ENCODE measurements at regions not wholly inside any gene's neighbourhood (a gene's known extent, or its start where the extent isn't known, plus 50 kb on each side); places are given as distances from the start of the nearest gene placed in this dataset.
A peak's percentile ranks its signal among the peaks of the same experiment; 100 is the strongest.

DNA sequence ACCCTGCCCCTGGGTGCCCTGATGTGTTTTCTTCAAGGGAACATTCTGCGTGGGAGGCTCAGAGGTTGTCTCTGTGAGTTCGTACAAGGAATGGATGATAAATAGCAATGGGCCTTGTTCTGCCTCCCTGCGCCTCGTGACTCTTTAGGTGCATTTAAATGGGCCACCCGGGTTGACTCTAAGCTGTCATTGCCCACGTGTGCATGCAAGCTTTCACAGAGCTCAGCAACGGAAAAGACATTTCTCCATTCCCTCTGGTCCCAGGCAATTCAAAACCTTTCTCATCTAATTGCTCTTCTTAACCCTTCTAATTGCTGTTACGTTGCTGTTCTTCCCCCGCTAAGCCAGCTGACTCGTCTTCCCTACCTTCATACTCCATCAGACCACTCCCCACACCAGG, 71.5 kb upstream of the SDK2 start:
- Mint-ChIP-seq H3K4me1 (peaks cover 38% of the 10 kb centered on the region), H3K27ac (no peak overlapping the region), H3K4me3 (no peak overlapping the region), H3K27me3 (peaks cover 31% of the 10 kb centered on the region), H3K36me3 (no peaks in the 10 kb centered on the region), H3K9me3 (no peaks in the 10 kb centered on the region)
- ATAC-seq = no peak

DNA sequence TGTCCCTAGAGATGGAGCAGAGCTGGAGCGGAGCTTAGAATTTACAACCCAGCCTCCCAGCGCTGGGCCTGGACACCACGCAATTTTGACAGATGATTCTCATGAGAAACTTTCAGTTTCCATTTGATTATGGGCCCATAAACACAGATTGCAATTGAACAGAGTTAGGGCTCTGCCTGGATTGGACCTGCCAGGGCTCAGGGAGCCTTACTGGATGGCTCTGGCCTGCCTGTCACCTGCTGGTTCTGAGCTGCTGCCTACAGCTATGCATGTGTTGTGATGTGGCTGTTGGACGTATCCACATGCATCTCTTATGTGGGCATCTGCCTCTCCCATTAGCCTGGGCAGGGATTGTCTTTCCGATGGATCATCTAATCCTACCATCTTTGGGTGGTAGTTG, 73.4 kb upstream of the SDK2 start:
- no peak overlapping the region for H3K4me3 Mint-ChIP-seq
- ATAC-seq = no peak
- peaks cover 31% of the 10 kb centered on the region for H3K27me3 Mint-ChIP-seq

DNA sequence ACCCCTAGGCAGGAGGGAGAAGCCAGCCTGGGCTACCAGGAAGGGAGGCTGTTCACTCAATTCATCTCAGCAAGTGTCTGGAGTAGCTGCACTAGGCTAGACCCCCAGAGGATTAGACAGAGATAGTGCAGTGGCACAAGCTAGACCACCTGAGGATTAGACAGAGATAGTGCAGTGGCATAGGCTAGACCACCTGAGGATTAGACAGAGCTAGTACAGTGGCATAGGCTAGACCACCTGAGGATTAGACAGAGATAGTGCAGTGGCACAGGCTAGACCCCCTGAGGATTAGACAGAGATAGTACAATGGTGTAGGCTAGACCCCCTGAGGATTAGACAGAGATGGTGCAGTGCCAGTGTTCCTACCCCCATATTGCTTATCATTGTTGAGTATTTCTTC, 74.1 kb upstream of the SDK2 start:
- Mint-ChIP-seq H3K27ac (no peak overlapping the region), H3K9me3 (no peaks in the 10 kb centered on the region), H3K4me3 (no peak overlapping the region), H3K27me3 (peaks cover 31% of the 10 kb centered on the region), H3K4me1 (peaks cover 40% of the 10 kb centered on the region), H3K36me3 (no peaks in the 10 kb centered on the region)
- ATAC-seq = no peak

More for the DNA sequence above, 73.4 kb upstream of the SDK2 start:
- Mint-ChIP-seq H3K9me3 (no peaks in the 10 kb centered on the region), H3K36me3 (no peaks in the 10 kb centered on the region), H3K27ac (no peak overlapping the region), H3K4me1 (peaks cover 33% of the 10 kb centered on the region)

DNA sequence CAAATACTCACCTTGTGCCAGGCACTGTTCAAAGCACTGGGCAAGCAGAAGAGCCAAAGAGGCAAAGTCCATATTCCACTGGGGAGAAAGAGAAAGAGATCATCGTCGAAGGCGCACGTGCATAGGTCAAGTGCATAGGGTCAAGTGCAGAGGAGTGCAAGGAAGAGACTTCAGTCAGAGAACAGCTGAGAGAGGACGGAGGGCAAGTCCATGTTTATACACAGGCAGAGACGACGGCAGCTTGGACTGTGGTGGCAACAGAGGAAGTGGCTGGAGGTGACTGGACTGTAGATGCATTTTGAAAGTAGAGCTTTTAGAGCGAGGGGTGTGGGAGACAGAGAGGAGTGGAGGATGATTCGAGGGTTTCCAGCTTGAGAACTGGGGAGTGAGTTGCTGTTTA, 74.7 kb upstream of the SDK2 start:
- no peak for ATAC-seq
- H3K9me3 Mint-ChIP-seq = no peaks in the 10 kb centered on the region
- peaks cover 42% of the 10 kb centered on the region for H3K4me1 Mint-ChIP-seq
- peaks cover 31% of the 10 kb centered on the region for H3K27me3 Mint-ChIP-seq
- H3K27ac Mint-ChIP-seq = no peak overlapping the region
- no peak overlapping the region for H3K4me3 Mint-ChIP-seq
- no peaks in the 10 kb centered on the region for H3K36me3 Mint-ChIP-seq

DNA sequence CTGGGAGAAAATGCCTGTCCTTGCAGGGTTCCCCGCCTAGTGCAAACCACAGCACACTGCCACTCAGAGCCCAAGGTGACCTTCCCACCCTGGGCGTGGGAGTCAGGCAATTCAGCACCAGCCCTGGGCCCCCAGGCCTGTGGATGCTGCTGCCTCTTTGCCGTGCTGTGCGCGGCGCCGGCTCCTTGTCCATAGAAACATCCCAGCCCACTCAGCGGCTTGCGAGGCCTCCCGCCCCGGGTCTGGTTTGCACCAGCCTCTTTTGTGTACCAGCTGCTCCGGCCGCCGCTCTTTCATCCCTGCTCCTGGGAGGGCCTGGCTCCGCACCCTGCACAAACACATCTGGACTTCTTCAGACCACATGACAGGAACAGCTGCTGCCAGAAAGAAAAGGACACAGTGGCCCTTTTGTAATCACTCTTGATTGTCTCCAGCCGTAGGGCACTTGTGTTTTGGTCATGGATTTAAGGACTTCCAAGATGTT, 75.4 kb upstream of the SDK2 start:
- Mint-ChIP-seq H3K9me3 (no peaks in the 10 kb centered on the region), H3K27ac (no peak overlapping the region)

DNA sequence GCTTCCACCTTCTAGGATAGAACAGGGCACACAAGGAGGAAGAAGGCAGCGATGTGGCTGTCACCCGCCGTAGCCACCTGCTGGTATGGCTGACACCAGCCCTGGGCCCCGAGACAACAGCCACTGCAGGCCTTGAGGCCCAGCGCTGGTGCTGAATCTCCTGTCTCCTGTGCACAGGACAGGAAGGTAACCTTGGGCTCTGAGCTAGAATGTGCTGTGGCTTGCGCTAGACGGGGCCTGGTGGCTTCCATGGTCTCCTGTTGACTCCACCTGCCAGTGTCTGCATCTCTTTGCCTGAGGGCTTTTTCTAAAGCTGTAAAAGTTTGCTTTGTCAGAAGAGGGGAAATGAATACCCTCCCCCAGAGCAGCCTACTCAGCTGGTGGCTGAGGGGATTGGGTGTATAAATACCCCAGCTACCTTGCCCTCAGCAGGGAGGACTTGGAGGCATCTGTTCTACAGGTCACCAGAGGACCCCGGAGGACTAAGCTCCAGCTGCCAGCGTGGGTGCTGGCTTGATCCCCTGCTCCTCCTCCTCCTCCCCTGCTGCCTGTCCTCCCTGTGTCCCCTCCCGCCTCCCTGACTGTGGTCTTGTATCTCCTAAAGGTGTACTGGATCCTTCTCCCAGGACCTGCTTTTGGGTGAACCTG, 76.1 kb upstream of the SDK2 start:
- Mint-ChIP-seq H3K4me1 (peaks cover 42% of the 10 kb centered on the region), H3K27ac (no peak overlapping the region), H3K9me3 (no peaks in the 10 kb centered on the region), H3K27me3 (peaks cover 31% of the 10 kb centered on the region), H3K36me3 (no peaks in the 10 kb centered on the region), H3K4me3 (no peak overlapping the region)
- peak; percentile 53 for ATAC-seq

More for the DNA sequence above, 75.4 kb upstream of the SDK2 start:
- Mint-ChIP-seq H3K36me3 (no peaks in the 10 kb centered on the region), H3K4me1 (peaks cover 42% of the 10 kb centered on the region), H3K4me3 (no peak overlapping the region), H3K27me3 (peaks cover 31% of the 10 kb centered on the region)
- no peak for ATAC-seq

DNA sequence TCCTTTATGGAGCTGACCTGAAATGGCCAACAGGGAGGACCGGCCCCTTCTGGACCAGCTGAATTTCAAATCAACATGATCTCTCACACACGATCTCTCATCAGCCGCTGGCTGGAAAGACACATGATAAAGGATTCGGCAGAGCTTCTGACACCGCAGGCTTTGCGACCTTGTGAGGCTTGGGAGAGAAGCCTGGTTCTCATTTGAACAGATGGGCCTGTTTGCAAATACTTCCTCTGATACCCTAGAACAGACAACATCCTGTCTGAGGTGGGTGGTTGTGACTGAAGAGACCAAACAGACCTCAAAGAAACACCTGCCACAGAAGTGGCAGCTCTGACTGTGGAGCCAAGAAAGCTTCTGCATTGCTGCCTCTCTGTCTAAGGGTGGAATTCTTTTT, 77.9 kb upstream of the SDK2 start:
- peak; percentile 83 for ATAC-seq
- Mint-ChIP-seq H3K9me3 (no peaks in the 10 kb centered on the region), H3K27ac (peak overlapping the region; percentile 69), H3K27me3 (peaks cover 16% of the 10 kb centered on the region), H3K4me3 (no peak overlapping the region), H3K36me3 (no peaks in the 10 kb centered on the region), H3K4me1 (peaks cover 34% of the 10 kb centered on the region)

DNA sequence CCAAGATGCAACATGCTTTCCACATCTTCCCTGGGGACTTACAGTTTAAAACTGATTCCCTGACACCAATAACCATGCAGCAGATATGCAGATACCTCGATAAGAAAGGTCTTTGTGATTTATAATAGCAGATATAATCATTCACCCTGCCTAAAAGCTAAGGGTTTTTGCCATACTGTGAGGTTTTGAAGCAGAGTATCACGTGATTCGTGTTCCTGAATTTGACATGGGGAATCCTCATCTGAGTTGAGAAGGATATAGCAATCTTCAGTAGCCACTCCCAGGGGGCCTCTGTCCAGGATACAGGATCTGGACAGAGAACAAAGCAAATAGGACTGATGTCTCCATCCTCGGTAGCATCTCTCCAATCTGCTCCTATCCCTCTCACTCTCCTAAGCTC, 79.1 kb upstream of the SDK2 start:
- H3K4me3 Mint-ChIP-seq = no peak overlapping the region

DNA sequence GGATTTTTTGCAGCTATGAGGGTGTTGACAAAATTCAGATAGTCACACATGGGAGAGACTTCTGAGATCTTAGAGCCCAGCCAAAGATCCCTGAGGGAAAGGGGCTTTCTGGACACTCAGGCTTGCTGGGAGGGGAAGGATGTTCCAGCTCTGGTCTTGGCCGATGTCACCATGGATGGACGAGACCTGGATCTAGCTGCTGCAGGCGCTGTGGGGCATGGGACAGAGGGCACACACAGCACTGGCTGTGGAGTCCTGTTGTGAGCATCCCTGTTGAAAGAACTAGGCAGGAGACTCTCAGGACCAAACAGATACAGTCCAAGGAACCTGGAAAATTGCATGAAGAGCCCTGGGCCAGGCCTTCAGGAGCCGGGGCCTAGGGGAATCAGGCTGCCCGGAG, 80.1 kb upstream of the SDK2 start:
- Mint-ChIP-seq H3K4me3 (no peak overlapping the region), H3K27me3 (no peaks in the 10 kb centered on the region), H3K27ac (no peak overlapping the region), H3K36me3 (no peaks in the 10 kb centered on the region), H3K4me1 (peaks cover 27% of the 10 kb centered on the region), H3K9me3 (no peaks in the 10 kb centered on the region)
- no peak for ATAC-seq

More for the DNA sequence above, 79.1 kb upstream of the SDK2 start:
- Mint-ChIP-seq H3K9me3 (no peaks in the 10 kb centered on the region), H3K27ac (no peak overlapping the region), H3K36me3 (no peaks in the 10 kb centered on the region), H3K4me1 (peaks cover 34% of the 10 kb centered on the region), H3K27me3 (peaks cover 10% of the 10 kb centered on the region)
- ATAC-seq = no peak

DNA sequence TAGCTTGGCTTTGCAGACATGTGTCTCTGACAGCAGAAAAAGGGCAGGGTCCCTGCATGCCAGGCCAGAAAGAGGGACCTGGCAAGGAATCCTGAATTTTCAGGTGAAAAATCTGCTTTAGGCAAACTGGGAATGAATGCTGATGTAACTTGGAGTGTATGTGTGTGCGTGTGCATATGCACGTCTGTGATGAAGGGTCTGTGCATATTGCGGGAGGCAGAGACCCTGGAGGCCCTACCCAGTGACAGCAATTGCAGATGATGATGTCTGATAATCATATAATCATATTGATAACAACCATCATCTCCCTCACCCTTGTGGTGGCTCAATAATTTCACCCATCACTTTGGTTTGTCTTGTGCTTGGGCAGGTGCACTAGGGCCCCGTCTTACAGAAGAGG, 80.7 kb upstream of the SDK2 start:
- Mint-ChIP-seq H3K27me3 (no peaks in the 10 kb centered on the region), H3K4me1 (peaks cover 23% of the 10 kb centered on the region), H3K36me3 (no peaks in the 10 kb centered on the region), H3K4me3 (no peak overlapping the region), H3K27ac (no peak overlapping the region), H3K9me3 (no peaks in the 10 kb centered on the region)
- ATAC-seq = no peak

DNA sequence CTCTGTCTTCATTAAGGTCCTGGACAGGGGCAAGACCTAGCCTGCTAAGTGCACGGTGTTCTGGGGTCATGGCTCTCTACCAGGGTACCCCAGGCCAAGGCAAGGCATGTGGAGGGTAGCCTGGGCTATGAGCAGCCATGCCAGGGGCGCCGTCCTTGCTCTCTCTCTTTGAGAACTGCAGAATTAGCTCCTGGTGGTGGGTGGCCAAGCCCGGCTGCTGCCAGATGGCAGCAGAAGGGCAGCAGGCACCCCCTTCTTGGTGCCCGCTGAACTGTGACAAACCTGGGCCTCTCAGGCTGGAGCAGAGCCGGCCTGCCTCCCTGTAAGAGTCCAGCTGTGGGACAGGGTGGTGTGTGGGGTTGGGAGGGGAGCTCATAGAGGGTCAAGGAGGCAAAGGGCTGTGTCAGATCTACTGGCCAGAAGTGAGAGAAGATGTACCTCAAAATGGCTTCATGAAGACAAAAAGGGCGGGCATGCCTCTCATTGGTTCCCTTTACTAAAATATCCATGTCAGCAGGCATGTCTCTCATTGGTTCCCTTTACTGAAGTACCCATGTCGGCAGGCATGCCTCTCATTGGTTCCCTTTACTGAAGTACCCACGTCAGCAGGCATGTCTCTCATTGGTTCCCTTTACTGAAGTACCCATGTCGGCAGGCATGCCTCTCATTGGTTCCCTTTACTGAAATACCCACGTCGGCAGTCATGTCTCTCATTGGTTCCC, 81.7 kb upstream of the SDK2 start:
- no peaks in the 10 kb centered on the region for H3K27me3 Mint-ChIP-seq
- no peak overlapping the region for H3K27ac Mint-ChIP-seq
- peaks cover 7% of the 10 kb centered on the region for H3K9me3 Mint-ChIP-seq
- H3K36me3 Mint-ChIP-seq = no peaks in the 10 kb centered on the region
- H3K4me3 Mint-ChIP-seq = no peak overlapping the region
- ATAC-seq = no peak
- peaks cover 19% of the 10 kb centered on the region for H3K4me1 Mint-ChIP-seq

DNA sequence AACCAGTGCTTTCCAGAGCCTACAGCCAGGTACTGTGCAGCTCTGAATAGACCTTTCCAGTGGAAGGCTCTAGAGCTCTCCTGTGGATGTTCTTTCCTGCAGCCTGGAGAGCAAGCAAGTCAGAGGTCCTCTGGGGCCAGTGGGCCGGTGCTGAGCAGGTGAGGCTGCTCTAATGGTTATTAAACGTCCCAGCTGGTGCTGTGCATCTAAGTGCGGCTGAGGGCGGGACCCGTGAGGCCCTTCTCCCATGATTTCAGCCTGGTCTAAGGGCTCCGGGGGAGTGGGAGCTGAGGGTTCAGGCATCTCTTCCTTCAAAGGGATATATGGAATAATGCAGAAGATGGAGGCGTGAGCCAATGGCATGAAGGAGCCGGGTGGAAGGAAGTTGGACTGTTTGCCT, 83.7 kb upstream of the SDK2 start:
- H3K4me1 Mint-ChIP-seq = peaks cover 6% of the 10 kb centered on the region
- ATAC-seq = no peak
- H3K27me3 Mint-ChIP-seq = peaks cover 5% of the 10 kb centered on the region
- H3K27ac Mint-ChIP-seq = no peak overlapping the region
- no peak overlapping the region for H3K4me3 Mint-ChIP-seq
- no peaks in the 10 kb centered on the region for H3K36me3 Mint-ChIP-seq
- H3K9me3 Mint-ChIP-seq = peaks cover 11% of the 10 kb centered on the region

DNA sequence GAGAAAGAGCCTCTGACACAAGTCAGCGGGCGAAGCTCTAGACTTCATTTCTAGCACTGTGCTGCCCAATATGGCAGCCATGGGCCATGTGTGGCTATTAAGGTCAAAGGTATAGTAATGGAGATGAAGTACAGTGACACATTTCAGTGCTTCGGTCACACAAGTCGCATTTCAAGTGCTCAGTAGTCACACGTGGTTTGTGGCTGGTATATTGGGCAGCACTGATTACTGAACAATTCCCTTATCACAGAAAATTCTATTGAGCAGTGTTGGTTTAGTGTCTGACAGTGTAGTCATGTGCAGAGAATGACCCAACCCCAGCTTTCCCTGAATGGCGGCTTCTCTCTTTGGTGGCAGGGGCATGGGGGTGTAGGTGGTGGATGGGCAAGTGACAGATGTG, 84.9 kb upstream of the SDK2 start:
- no peaks in the 10 kb centered on the region for H3K4me1 Mint-ChIP-seq
- H3K4me3 Mint-ChIP-seq = no peak overlapping the region
- no peak for ATAC-seq
- no peaks in the 10 kb centered on the region for H3K36me3 Mint-ChIP-seq
- H3K27ac Mint-ChIP-seq = no peak overlapping the region
- peaks cover 11% of the 10 kb centered on the region for H3K9me3 Mint-ChIP-seq
- H3K27me3 Mint-ChIP-seq = peaks cover 11% of the 10 kb centered on the region

DNA sequence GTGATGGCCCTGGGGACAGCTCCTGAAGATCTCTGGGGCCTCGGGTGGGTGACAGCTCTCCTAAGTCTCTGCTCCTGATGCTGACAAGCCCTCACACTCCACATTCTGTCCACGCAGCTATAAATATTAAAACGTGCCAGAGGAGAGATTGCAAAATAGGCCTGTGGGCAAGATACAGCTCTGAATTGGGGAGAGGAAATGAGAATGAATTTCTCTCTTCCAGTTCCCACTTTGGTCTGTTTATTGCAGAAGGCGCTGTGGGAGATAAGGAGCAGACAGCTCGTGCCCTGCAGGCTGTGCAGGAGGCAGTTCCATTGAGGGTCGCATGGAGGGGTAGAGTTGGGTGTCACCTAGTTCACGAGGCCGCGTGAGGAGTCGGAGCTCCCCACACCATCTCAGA, 87.5 kb upstream of the SDK2 start:
- Mint-ChIP-seq H3K27me3 (peaks cover 23% of the 10 kb centered on the region), H3K27ac (no peak overlapping the region), H3K9me3 (peaks cover 11% of the 10 kb centered on the region), H3K4me3 (no peak overlapping the region), H3K4me1 (no peaks in the 10 kb centered on the region), H3K36me3 (no peaks in the 10 kb centered on the region)
- no peak for ATAC-seq

DNA sequence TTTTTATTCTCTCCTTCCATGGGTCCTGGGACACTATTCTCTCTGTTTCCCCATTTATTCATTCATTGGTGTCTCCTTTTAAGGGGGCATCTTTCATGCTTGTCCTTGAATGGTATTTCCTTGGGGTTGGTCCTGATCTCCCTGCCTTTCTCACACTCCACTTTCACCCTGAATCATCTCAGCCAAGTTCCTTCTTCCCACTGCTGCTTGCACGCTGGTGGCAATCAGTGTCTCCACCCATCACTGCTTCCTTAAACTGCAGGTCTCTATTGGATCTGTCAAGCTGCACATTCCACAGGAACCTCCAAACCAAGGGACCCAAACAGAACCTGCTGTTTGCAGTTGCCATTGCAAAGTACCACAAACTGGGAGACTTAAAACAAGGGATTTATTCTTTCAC, 89.3 kb upstream of the SDK2 start:
- Mint-ChIP-seq H3K4me1 (no peaks in the 10 kb centered on the region), H3K36me3 (no peaks in the 10 kb centered on the region), H3K27ac (no peak overlapping the region), H3K27me3 (peaks cover 35% of the 10 kb centered on the region), H3K9me3 (peaks cover 11% of the 10 kb centered on the region), H3K4me3 (no peak overlapping the region)
- ATAC-seq = no peak

DNA sequence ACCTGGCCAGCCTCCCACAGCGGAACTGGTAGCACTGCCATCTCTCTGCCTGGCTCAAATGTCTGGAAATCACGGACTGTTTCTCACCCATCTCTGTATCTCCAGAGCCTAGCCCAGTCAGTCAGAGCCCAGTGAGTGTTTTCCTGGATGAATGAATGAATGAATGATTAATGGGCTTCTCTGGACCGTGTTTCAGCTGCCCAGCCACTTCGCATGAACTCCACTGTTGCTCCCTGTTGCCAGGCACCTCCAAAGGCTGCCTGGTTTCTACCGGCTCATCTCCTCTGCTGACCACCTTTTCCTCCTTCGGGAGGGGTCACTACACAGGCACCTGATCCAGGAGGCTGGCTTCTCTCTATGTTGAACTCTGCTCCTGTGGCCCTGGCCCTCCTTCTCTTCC, 91.0 kb upstream of the SDK2 start:
- no peak for ATAC-seq
- H3K36me3 Mint-ChIP-seq = no peaks in the 10 kb centered on the region
- no peaks in the 10 kb centered on the region for H3K4me1 Mint-ChIP-seq

More for the DNA sequence above, 91.0 kb upstream of the SDK2 start:
- Mint-ChIP-seq H3K9me3 (peaks cover 11% of the 10 kb centered on the region), H3K27me3 (peaks cover 52% of the 10 kb centered on the region), H3K4me3 (no peak overlapping the region), H3K27ac (no peak overlapping the region)
